Motor neuron (in vitro differentiated cells): ENCODE measurements at regions not wholly inside any gene's neighbourhood (a gene's known extent, or its start where the extent isn't known, plus 50 kb on each side); places are given as distances from the start of the nearest gene placed in this dataset.
A peak's percentile ranks its signal among the peaks of the same experiment; 100 is the strongest.
"Not testable (repeated sequence)": the region's sequence is repeated elsewhere in the genome, so short reads cannot be mapped to it uniquely, and the experiment has no call there.

Experiments used
- ATAC-seq, 8 experiments: fragments of 200-7000 bp; cut with Tn5 transposase; replicated peaks in 6 of 8; 2 replicates each; pipeline ENCODE4 v1.8.0; 2021; ENCODE audit warnings: mild to moderate bottlenecking in 8 of 8, moderate library complexity in 8 of 8
- H3K27ac ChIP-seq, 2 donors: fragments of 250-450 bp; sonication (Bioruptor Pico); 2 replicates each; pipeline ENCODE4 v1.9.0; 2021; ENCODE audit warnings: antibody characterized with exemption in 2 of 2, mild to moderate bottlenecking in 2 of 2, moderate library complexity in 1 of 2
- H3K4me1 ChIP-seq, 2 donors: fragments of 250-450 bp; sonication (Bioruptor Pico); replicated peaks in 1 of 2; 2 replicates each; pipeline ENCODE4 v1.6.1; 2021; ENCODE audit warnings: antibody characterized with exemption in 2 of 2, mild to moderate bottlenecking in 2 of 2, moderate library complexity in 1 of 2
- H3K4me3 ChIP-seq, 5 donors: fragments of 250-450 bp; sonication (Bioruptor Pico); 2 replicates each; pipeline ENCODE4 v1.9.0; 2021; ENCODE audit warnings: antibody characterized with exemption in 5 of 5, mild to moderate bottlenecking in 5 of 5, moderate library complexity in 4 of 5
- WGBS, 10 experiments: fragments of 450-650 bp; shearing (Covaris generic); methylation state at CpG; one replicate each; pipeline ENCODE4 v1.0.0; 2022; 5-methylcytosine and 5-hydroxymethylcytosine counted together
- in situ Hi-C, 9 experiments: fragments of 400-800 bp; cut with MboI; loops; one replicate each; pipeline ENCODE4 v1.15.0; 2021; ENCODE audit warnings: low sequenced_read_pairs in 9 of 9, low pct_unique_long_range_greater_than_20kb in 2 of 9; ENCODE audit not compliant: unreplicated experiment in 9 of 9

GRCh38 chr4:57190601-57191481 is 80.7 kb upstream of the IGFBP7 start:
- peaks cover 25 to 54% of the 10 kb centered on the region in 2 donors for H3K4me1 ChIP-seq
- no peak overlapping the region for H3K27ac ChIP-seq
- WGBS, 10 experiments, result 34 to 80% (median 55%) methylated on average over 1 to 11 of the region's 12 CpGs
- H3K4me3 ChIP-seq, result no peak overlapping the region
- ATAC-seq, result peak; percentile 16 to 78 (median 72)
- in situ Hi-C loops, result no loop called here

GRCh38 chr4:57187246-57187645 is 77.1 kb upstream of the IGFBP7 start:
- WGBS, 10 experiments, result 0 to 86% (median 17%) methylated on average over 1 to 4 of the region's 4 CpGs
- peak in 6 of 8 experiments; percentile 24 to 94 (median 40) for ATAC-seq
- no peak overlapping the region for H3K27ac ChIP-seq
- in situ Hi-C loops, result no loop called here
- peaks cover 18 to 43% of the 10 kb centered on the region in 2 donors for H3K4me1 ChIP-seq
- H3K4me3 ChIP-seq, result no peak overlapping the region

GRCh38 chr4:57184378-57185029 is 74.3 kb upstream of the IGFBP7 start:
- H3K4me1 ChIP-seq, result peaks cover 5 to 27% of the 10 kb centered on the region in 2 donors
- H3K4me3 ChIP-seq, result no peak overlapping the region
- 70 to 97% (median 85%) methylated on average over 2 to 17 of the region's 18 CpGs; no CpG with 5 or more reads in 2 of the 10 experiments for WGBS, 10 experiments
- H3K27ac ChIP-seq, result no peak overlapping the region
- ATAC-seq, result no peak
- in situ Hi-C loops, result no loop called here

GRCh38 chr4:57182132-57182874 is 72.1 kb upstream of the IGFBP7 start:
- in situ Hi-C loops, result no loop called here
- peak in 3 of 8 experiments; percentile 30 to 69 (median 35) for ATAC-seq

GRCh38 chr4:57173136-57173535 is 63.0 kb upstream of the IGFBP7 start:
- H3K4me1 ChIP-seq, H3K27ac ChIP-seq, ATAC-seq, H3K4me3 ChIP-seq: not testable (repeated sequence)
- no CpG with 5 or more reads among the region's 30 CpGs for WGBS, 10 experiments
- in situ Hi-C loops, result loop anchor here in 1 of 9 experiments (25.0 kb wide), 1 partner anchor 264 kb away; no protein-coding TSS in a partner anchor

More at GRCh38 chr4:57182132-57182874, 72.1 kb upstream of the IGFBP7 start:
- Histone ChIP-seq H3K4me3 (no peak overlapping the region), H3K27ac (no peak overlapping the region), H3K4me1 (peaks cover 5 to 24% of the 10 kb centered on the region in 2 donors)
- WGBS, 10 experiments, result 59 to 96% (median 84%) methylated on average over 1 to 6 of the region's 8 CpGs; no CpG with 5 or more reads in 3 of the 10 experiments

GRCh38 chr4:57172065-57172464 is 61.9 kb upstream of the IGFBP7 start:
- Histone ChIP-seq H3K4me1 (peaks cover 8 to 9% of the 10 kb centered on the region in 2 donors), H3K27ac (no peak overlapping the region), H3K4me3 (no peak overlapping the region)
- in situ Hi-C loops, result loop anchor here in 1 of 9 experiments (25.0 kb wide), 1 partner anchor 265 kb away; no protein-coding TSS in a partner anchor
- ATAC-seq, result no peak
- WGBS, 10 experiments, result 0 to 100% (median 90%) methylated on average over 1 to 3 of the region's 3 CpGs; no CpG with 5 or more reads in 1 of the 10 experiments

- WGBS, 10 experiments, result 5 to 80% (median 11%) methylated on average over 2 to 3 of the region's 3 CpGs; no CpG with 5 or more reads in 3 of the 10 experiments
- in situ Hi-C loops, result loop anchor here in 2 of 9 experiments (10.0 to 25.0 kb wide), 2 partner anchors 266 to 268 kb away; no protein-coding TSS in a partner anchor
- H3K27ac ChIP-seq, result no peak overlapping the region
- H3K4me3 ChIP-seq, result no peak overlapping the region
- peaks cover 12 to 13% of the 10 kb centered on the region in 2 donors for H3K4me1 ChIP-seq
- ATAC-seq, result peak in 7 of 8 experiments; percentile 10 to 64 (median 33)
These were observed 58.8 kb upstream of the IGFBP7 start for GRCh38 chr4:57168982-57169381.

GRCh38 chr4:57163530-57164459 is 53.6 kb upstream of the IGFBP7 start:
- Histone ChIP-seq H3K4me1 (peaks cover 8 to 9% of the 10 kb centered on the region in 2 donors), H3K4me3 (peak overlapping the region; percentile 38 to 81 (median 51)), H3K27ac (peak overlapping the region; percentile 7 to 49)
- in situ Hi-C loops, result loop anchor here in 2 of 9 experiments (10.0 to 25.0 kb wide), 2 partner anchors 271 to 274 kb away; no protein-coding TSS in a partner anchor
- peak; percentile 79 to 98 (median 96) for ATAC-seq
- WGBS, 10 experiments, result 0 to 100% (median 7%) methylated on average over 1 to 24 of the region's 61 CpGs; no CpG with 5 or more reads in 2 of the 10 experiments

- no peak overlapping the region for H3K27ac ChIP-seq
- H3K4me1 ChIP-seq, result peaks cover 4% of the 10 kb centered on the region in 2 donors
- ATAC-seq, result no peak
- H3K4me3 ChIP-seq, result no peak overlapping the region
- in situ Hi-C loops, result loop anchor here in 2 of 9 experiments (10.0 to 25.0 kb wide), 2 partner anchors 272 to 275 kb away; no protein-coding TSS in a partner anchor
These were observed 52.4 kb upstream of the IGFBP7 start for GRCh38 chr4:57162499-57163019.
